Neural cell (in vitro differentiated cells): ENCODE measurements at regions not wholly inside any gene's neighbourhood (a gene's known extent, or its start where the extent isn't known, plus 50 kb on each side); places are given as distances from the start of the nearest gene placed in this dataset.

Experiments used
- CTCF ChIP-seq: fragments of 450-650 bp; IDR thresholded peaks from 2 replicates; pipeline ENCODE4 v1.5.1; 2014; ENCODE audit warnings: antibody characterized with exemption, mild to moderate bottlenecking, moderate library complexity; ENCODE audit not compliant: poor library complexity, severe bottlenecking
- EP300 ChIP-seq: fragments of 450-650 bp; conservative IDR thresholded peaks from 2 replicates; pipeline ENCODE4 v1.6.1; 2014; ENCODE audit warnings: antibody characterized with exemption, mild to moderate bottlenecking, moderate library complexity; ENCODE audit not compliant: poor library complexity, severe bottlenecking
- EZH2 ChIP-seq: fragments of 200-600, 300-800 bp; shearing (Covaris generic), sonication (generic); IDR thresholded peaks from 2 replicates; pipeline ENCODE4 v1.6.1; 2014; ENCODE audit warnings: antibody characterized with exemption, low read length, borderline replicate concordance, mild to moderate bottlenecking; ENCODE audit not compliant: insufficient read depth, poor library complexity, severe bottlenecking
- MXI1 ChIP-seq: fragments of 450-650 bp; conservative IDR thresholded peaks from 2 replicates; pipeline ENCODE4 v1.6.1; 2014; ENCODE audit warnings: antibody characterized with exemption, mild to moderate bottlenecking; ENCODE audit not compliant: poor library complexity, severe bottlenecking
- POLR2AphosphoS5 ChIP-seq: IDR thresholded peaks from 2 replicates; pipeline ENCODE4 v1.6.1; 2012
- RAD21 ChIP-seq: fragments of 450-650 bp; conservative IDR thresholded peaks from 2 replicates; pipeline ENCODE4 v1.6.1; 2014; ENCODE audit warnings: antibody characterized with exemption, mild to moderate bottlenecking, moderate library complexity

GRCh38 chr13:74870865-74871264, 611.1 kb downstream of the TBC1D4 start:
- TF ChIP-seq CTCF: no peak
- no peak for TF ChIP-seq RAD21
- TF ChIP-seq EP300: no peak
- TF ChIP-seq MXI1: no peak
- no peak for TF ChIP-seq POLR2AphosphoS5
- no peak for TF ChIP-seq EZH2
